ENCODE measurements at regions not wholly inside any gene's neighbourhood (a gene's known extent, or its start where the extent isn't known, plus 50 kb on each side); places are given as distances from the start of the nearest gene placed in this dataset.

DNA sequence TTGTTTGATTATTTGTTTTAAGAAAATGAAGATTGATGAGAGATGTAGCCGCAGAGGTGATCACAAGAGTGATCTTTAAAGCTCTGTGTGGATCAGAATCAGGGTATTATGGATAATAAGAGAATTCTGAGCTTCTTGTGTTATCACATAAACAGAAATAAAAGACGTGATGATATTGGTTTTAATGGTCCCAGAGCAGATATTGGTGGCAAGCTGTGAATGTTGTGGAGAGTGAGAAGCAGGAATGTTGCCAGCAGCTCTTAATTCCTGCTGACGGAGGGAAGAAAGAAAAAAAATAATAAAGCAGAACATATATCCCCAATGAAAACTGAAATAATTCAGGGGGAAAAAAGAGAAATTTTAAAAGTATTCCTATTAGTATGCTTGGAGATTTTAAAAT, 1015.9 kb downstream of the PCDH18 start:
- TF ChIP-seq, protein P1, sequence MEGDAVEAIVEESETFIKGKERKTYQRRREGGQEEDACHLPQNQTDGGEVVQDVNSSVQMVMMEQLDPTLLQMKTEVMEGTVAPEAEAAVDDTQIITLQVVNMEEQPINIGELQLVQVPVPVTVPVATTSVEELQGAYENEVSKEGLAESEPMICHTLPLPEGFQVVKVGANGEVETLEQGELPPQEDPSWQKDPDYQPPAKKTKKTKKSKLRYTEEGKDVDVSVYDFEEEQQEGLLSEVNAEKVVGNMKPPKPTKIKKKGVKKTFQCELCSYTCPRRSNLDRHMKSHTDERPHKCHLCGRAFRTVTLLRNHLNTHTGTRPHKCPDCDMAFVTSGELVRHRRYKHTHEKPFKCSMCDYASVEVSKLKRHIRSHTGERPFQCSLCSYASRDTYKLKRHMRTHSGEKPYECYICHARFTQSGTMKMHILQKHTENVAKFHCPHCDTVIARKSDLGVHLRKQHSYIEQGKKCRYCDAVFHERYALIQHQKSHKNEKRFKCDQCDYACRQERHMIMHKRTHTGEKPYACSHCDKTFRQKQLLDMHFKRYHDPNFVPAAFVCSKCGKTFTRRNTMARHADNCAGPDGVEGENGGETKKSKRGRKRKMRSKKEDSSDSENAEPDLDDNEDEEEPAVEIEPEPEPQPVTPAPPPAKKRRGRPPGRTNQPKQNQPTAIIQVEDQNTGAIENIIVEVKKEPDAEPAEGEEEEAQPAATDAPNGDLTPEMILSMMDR (IDR thresholded peaks at IDR 0.05) = no peak

DNA sequence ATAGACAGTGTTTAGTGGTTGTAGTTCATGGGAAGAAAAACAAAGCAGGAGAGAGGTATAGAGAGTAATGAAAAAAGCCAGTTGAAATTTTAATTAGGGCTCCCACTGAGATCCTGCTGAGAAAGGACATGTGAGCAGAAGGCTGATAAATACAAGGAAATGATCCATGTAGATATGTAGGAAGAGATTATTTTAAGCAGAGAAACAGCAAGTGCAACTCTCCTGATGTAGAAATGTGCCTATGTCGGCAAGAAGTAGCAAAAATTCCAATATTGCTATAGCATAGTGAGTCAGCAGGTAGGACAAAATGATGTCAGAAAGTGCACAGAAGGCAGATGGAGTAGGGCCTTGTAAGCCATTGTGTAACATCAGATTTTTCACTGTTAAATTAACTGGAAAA, 1027.3 kb downstream of the PCDH18 start:
- TF ChIP-seq, protein P1 (IDR thresholded peaks at IDR 0.05) = no peak

DNA sequence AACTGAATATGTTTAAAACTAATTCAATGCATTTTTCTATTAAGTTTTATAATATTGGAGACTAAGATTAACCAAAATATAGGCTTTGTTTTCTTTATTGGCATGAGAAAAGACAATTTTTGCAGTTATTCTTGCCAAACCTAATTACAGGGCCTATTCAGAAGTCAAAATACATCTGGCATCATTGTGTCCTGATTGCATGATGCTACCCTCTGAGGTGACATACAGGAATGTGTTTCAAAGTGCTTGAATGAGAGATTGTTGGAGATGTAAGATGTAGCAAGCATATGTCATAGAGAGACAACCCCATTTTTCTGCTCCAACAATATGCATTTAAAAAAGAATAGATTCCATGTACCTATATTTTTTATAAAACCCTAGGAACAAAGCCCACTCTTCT, 1036.4 kb downstream of the PCDH18 start:
- TF ChIP-seq, protein P1 (IDR thresholded peaks at IDR 0.05) = no peak

DNA sequence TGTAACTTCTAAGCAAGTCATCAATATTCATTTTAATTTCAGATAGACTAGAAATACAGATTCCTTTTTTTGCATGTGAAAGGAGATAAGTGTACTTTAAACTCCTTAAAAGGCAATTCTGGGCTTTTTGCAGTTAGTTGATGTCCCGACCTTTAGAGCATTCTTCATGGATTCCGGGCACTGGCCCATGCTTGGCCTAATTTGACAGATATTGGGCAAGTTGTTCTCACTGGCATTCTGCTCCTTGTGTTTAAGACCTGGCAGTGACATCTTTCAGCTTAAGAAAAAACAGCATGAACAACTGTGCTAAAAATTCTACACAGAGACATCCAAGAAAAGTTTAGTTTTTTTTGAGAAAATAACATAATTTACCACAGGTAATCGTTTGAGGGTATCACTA, 1037.2 kb downstream of the PCDH18 start:
- TF ChIP-seq, protein P1 (IDR thresholded peaks at IDR 0.05) = no peak

DNA sequence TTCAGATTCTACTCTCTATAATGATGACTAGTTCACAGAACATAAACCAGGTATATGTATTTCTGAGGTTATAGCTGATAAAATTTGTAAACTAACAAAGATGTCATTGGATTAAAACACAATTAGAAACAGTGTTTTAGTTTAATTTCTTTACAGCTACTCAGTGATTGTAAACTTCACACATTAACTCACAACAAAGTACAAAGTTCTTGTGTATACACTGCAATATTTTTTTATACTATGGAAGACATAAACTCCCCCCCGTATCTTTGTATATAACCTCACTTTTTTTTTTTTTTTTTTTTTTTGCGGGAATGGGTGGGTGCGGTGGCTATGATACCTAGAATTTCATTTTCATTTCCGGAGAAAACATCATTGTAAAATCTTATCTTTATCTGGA, 1043.2 kb downstream of the PCDH18 start:
- TF ChIP-seq, protein P1 (IDR thresholded peaks at IDR 0.05) = no peak

DNA sequence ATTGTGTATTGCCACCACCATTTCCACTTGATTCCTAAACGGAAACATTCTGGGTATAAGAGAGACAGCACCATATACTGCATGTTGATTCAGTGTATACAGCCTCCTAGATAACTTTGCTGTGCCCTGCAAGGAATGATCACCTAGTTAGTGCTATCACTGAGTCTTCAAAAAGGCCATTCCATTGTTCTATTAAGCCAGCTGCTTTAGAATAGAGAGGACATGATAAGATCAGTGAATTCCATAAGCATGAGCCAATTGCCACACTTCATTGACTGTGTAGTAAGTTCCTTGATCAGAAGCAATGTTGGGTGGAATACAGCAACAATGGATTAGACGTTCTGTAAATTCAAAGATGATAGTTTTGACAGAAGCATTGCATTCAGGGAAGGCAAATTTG, 1047.3 kb downstream of the PCDH18 start:
- TF ChIP-seq, protein P1 (IDR thresholded peaks at IDR 0.05) = no peak

DNA sequence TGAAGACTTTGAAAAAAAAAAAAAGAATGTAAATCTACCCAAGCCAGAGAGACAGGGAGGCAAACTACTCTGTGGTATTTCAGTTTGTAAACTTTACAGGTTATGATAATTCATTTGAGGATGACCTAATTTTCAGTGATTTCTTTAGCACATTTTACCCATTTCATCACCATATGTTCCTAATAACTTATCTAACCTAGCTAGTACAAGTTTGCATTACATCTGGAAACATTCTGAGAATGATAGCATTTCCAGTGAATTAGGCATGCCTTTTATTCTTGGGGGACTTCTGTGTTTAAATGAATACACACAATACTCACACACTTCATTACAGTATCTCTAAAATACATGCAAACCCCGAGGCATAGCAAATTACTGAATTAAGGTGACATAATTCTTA, 1055.5 kb downstream of the PCDH18 start:
- TF ChIP-seq, protein P1 (IDR thresholded peaks at IDR 0.05) = no peak

DNA sequence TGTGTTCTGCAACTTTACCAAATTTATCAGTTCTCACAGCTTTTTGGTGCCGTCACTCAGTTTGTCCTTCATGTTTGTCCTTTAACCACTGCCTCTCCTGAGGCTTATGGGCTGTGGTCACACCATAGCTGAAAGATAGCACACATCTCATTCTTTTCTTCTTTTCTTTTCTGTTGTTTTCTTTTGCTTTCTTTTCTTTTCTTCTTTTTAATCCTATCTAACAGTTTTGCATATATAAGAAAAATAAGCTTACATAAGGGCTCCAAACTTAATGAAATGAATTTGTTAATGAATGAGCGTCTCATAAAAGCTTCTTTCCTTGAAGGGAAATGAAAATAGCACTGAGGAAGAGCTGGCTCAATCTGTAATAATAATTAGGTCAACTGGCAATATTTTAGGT, 1061.2 kb downstream of the PCDH18 start:
- TF ChIP-seq, protein P1 (IDR thresholded peaks at IDR 0.05) = no peak

All from LNCAP (cell line).